OCI-LY7 (cell line): ENCODE measurements at regions not wholly inside any gene's neighbourhood (a gene's known extent, or its start where the extent isn't known, plus 50 kb on each side); places are given as distances from the start of the nearest gene placed in this dataset.

Experiments
- EZH2phosphoT487 ChIP-seq: fragments of 200-600 bp; sonication (generic); IDR thresholded peaks from 2 replicates; pipeline ENCODE4 v1.6.1; 2018; ENCODE audit warnings: low read depth, borderline replicate concordance, mild to moderate bottlenecking, mixed run types, antibody characterized with exemption, low read length, moderate library complexity, mixed read lengths
- TF ChIP-seq, protein P1 (sequence below): fragments of 200-600 bp; sonication (generic); conservative IDR thresholded peaks from 2 replicates; pipeline ENCODE4 v1.5.1; 2014; ENCODE audit warnings: mild to moderate bottlenecking, antibody characterized with exemption, low read length, moderate library complexity, mixed read lengths

DNA sequence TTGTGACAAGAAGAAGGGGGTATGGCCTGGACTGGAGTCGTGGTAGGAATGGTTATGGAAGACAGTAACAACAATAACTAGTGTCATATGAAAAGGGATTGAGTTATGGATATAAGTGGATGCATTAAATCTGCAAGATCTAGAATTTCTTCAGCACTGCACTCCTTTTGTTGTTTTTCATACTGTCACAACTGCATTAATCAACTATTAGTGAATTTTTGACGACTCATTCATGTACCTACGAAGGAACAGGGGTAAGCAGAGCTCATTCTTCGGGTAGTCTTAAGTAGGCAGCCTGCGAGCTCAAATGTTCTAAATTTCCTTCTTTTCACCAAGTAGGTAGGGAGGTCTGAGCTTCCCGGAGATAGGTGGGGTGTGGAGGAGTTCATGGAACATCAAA lies 109.7 kb upstream of the UPP2 start:
- TF ChIP-seq, protein P1, sequence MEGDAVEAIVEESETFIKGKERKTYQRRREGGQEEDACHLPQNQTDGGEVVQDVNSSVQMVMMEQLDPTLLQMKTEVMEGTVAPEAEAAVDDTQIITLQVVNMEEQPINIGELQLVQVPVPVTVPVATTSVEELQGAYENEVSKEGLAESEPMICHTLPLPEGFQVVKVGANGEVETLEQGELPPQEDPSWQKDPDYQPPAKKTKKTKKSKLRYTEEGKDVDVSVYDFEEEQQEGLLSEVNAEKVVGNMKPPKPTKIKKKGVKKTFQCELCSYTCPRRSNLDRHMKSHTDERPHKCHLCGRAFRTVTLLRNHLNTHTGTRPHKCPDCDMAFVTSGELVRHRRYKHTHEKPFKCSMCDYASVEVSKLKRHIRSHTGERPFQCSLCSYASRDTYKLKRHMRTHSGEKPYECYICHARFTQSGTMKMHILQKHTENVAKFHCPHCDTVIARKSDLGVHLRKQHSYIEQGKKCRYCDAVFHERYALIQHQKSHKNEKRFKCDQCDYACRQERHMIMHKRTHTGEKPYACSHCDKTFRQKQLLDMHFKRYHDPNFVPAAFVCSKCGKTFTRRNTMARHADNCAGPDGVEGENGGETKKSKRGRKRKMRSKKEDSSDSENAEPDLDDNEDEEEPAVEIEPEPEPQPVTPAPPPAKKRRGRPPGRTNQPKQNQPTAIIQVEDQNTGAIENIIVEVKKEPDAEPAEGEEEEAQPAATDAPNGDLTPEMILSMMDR, result no peak
- no peak for TF ChIP-seq EZH2phosphoT487
